ENCODE measurements at regions not wholly inside any gene's neighbourhood (a gene's known extent, or its start where the extent isn't known, plus 50 kb on each side); places are given as distances from the start of the nearest gene placed in this dataset.

DNA sequence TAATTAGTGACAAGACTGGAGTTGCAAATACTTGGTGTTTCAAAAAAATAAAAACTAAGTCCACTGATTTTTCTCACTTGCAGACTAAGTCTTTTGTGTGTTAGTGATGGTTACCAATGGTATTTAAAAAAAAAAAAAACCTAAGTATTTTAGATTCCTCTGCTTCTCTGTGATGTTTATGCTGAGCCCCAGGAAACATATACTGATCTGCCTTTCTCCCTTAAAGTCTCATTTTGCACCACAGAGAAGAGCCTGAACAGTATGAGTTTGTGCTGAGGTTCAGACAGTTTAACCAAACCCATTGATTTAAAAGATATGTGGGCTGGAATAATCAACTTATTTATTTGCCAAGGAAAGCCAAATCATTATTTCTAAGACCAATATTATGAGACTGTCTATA, 1305.0 kb downstream of the PCDH18 start:
- DNase-seq (ENCODE audit: missing footprints): no peak
- ATAC-seq: no peak
- intact Hi-C loops (cut with DNase I): no loop called here

GRCh38 chr4:136219592-136220125, 1312.6 kb downstream of the PCDH18 start:
- DNase-seq (ENCODE audit: missing footprints) (no peak), ATAC-seq (no peak)
- intact Hi-C loops (cut with DNase I): no loop called here

DNA sequence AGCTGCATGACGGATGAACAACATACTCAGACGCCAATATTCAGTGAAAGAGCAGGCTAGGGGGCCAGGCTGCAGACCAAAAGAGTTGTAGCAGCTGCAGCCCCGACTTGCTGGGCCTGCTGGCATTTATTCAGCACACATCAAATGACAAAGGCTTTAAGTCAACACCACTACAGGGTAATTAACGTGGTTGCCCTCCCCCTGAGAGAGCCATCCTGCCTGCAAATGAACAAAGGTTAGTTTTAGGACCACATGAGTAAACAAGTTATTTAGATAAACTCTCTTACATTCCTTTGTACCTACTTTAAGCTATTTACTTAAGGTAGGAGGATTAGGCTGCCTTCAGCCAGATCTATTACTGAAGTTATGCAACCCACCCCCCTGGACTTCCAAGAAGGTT, 1329.1 kb downstream of the PCDH18 start:
- intact Hi-C loops (cut with DNase I): no loop called here
- no peak for ATAC-seq
- DNase-seq (ENCODE audit: missing footprints): no peak

DNA sequence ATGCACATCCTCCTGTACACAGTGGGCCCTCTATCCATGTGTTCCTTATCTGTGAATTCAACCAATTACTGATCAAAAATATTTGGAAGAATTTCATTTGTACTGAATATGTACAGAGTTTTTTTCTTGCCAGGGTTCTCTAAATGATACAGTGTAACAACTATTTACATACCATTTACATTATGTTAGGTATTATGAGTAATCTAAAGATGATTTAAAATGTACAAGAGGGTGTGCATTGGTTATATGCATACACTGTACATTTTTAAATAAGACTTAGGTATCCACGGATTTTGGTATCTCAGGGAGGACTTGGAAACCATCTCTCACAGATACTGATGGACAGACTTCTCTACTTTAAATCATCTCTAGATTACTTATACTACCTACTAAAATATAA, 1333.9 kb downstream of the PCDH18 start:
- DNase-seq (ENCODE audit: missing footprints): no peak
- intact Hi-C loops (cut with DNase I): no loop called here
- ATAC-seq: no peak

DNA sequence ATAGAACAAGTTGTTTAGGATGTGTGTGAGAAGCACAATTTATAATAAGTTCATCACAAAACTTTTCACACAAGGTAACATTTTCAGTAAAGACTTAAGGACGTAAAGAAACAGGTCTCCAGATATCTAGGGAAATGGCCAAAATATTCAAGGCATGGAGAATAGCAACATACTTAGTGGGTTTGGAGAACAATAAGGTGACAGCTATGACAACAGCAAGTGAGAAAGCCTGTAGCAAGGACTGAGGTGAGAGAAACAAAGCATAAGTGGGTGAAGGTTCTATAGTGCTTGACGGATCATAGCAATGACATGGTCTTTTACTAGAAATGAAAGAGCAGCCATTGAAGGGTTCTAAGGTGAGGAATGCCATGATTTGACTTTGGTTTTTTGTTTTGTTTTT, 1337.3 kb downstream of the PCDH18 start:
- ATAC-seq: no peak
- intact Hi-C loops (cut with DNase I): no loop called here
- DNase-seq (ENCODE audit: missing footprints): no peak

GRCh38 chr4:136186650-136187049, 1345.6 kb downstream of the PCDH18 start:
- DNase-seq (ENCODE audit: missing footprints) (no peak), ATAC-seq (no peak)
- intact Hi-C loops (cut with DNase I): no loop called here

- DNase-seq (ENCODE audit: missing footprints) (peak; percentile 28), ATAC-seq (no peak)
- intact Hi-C loops (cut with DNase I): no loop called here
Observed at GRCh38 chr4:136183513-136183912, 1348.8 kb downstream of the PCDH18 start.

- intact Hi-C loops (cut with DNase I): no loop called here
- DNase-seq (ENCODE audit: missing footprints) (no peak), ATAC-seq (no peak)
Observed at GRCh38 chr4:136156947-136157346, 1375.3 kb downstream of the PCDH18 start.

DNA sequence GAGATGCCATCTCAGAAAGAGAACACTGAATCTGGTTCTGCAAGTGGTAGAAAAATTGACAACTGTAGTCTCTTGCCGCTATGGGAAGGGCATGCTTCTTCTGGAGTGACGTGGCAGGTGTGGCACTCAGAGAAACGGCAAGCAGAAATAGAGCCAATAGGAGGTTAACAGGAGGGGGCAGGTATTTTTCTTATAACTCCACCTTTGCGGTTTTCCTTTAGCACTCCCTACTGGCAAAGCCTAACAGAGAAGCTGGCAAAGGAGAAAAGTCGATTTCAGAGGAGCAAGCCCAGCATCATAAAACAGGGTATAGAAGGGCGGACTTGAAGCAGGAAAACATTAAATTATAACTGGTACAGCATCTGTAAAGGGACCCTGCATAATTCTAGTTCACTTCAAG, 1382.2 kb downstream of the PCDH18 start:
- ATAC-seq: no peak
- no peak for DNase-seq (ENCODE audit: missing footprints)
- intact Hi-C loops (cut with DNase I): no loop called here

DNA sequence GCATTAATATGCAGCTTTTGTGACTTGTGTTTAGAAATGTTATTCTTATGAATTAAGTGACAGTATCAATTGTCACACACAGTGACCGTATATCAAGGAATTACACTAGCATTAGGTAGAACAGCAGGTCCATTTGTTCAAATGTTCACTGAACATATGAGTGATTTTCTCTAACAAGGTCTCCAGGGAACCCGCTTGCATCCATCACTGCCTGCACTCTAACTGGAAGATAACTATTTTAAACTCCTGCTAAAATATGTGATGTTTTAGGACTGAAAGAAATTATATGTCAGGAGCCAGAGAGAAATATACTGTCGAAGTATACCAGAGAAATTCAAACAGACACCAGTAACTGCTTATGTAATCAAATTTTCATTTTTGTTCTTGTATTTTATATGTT, 1395.7 kb downstream of the PCDH18 start:
- intact Hi-C loops (cut with DNase I): no loop called here
- ATAC-seq (no peak), DNase-seq (ENCODE audit: missing footprints) (no peak)

- DNase-seq (ENCODE audit: missing footprints): no peak
- intact Hi-C loops (cut with DNase I): no loop called here
- no peak for ATAC-seq
Observed at GRCh38 chr4:136124251-136124745, 1408.0 kb downstream of the PCDH18 start.

DNA sequence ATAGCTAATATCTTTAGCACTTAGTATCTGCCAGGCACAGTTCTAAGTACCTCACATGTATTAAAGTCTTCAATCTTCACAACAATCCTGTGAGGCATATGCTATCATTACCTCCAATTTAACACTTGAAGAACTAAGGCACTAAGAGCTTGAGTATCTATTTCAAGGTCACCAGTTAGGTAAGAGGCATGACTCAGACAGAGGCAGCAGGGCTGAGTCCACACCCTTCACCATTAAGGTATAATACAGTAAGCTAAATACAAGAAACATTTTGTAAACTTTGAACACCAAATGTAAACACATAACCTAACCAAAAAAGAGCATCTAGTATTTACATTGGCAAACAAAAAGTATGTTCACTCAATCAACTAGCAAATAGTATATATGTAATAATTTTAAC, 1410.9 kb downstream of the PCDH18 start:
- intact Hi-C loops (cut with DNase I): no loop called here
- no peak for ATAC-seq
- DNase-seq (ENCODE audit: missing footprints): no peak

GRCh38 chr4:136113921-136114320, 1418.4 kb downstream of the PCDH18 start:
- DNase-seq (ENCODE audit: missing footprints) (no peak), ATAC-seq (no peak)
- intact Hi-C loops (cut with DNase I): no loop called here

GRCh38 chr4:136112116-136112515, 1420.2 kb downstream of the PCDH18 start:
- intact Hi-C loops (cut with DNase I): no loop called here
- no peak for ATAC-seq
- no peak for DNase-seq (ENCODE audit: missing footprints)

DNA sequence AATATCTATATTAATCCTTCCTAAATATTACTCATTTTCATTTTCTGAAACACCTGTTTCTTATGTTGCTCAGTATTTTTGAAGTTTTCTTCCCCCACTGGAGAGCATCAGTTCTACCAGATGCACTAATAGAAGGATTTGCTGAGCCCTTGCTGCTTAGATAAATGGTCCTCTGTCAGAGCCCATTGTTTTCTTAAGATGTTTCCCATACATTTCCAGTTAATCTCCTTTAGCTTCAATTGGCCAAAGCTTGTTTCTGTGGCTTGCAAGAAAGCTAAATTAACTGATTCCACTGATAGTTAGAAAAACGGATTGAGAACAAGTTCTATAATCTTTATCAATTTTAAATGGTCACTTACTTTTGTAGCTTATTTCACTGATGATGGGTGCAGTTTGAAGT, 1425.5 kb downstream of the PCDH18 start:
- intact Hi-C loops (cut with DNase I): no loop called here
- ATAC-seq: no peak
- no peak for DNase-seq (ENCODE audit: missing footprints)

- no peak for DNase-seq (ENCODE audit: missing footprints)
- ATAC-seq: no peak
- intact Hi-C loops (cut with DNase I): no loop called here
Observed at GRCh38 chr4:136103616-136104015, 1428.7 kb downstream of the PCDH18 start.

GRCh38 chr4:136097676-136098075, 1434.6 kb downstream of the PCDH18 start:
- DNase-seq (ENCODE audit: missing footprints): no peak
- no peak for ATAC-seq
- intact Hi-C loops (cut with DNase I): no loop called here

- DNase-seq (ENCODE audit: missing footprints) (no peak), ATAC-seq (no peak)
- intact Hi-C loops (cut with DNase I): no loop called here
Observed at GRCh38 chr4:136088211-136088867, 1444.0 kb downstream of the PCDH18 start.

DNA sequence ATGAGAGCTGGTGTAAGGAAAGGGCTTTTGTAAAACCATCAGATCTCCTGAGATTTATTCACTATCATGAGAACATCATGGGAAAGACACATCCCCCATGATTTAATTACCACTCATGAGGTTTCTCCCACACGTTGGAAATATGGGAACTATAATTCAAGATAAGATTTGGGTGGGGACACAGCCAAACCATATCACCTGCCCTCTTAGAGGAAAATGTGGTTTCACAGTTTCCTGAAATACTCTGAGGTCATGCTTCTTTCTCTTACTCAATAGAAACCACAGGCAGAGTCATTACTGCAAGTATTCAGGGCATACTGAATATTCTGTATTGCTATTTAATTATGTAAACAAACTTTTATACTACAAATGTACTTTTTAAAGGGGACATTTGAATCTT, 1453.3 kb downstream of the PCDH18 start:
- DNase-seq (ENCODE audit: missing footprints): no peak
- ATAC-seq: no peak
- intact Hi-C loops (cut with DNase I): no loop called here

- DNase-seq (ENCODE audit: missing footprints): no peak
- intact Hi-C loops (cut with DNase I): no loop called here
- ATAC-seq: no peak
Observed at GRCh38 chr4:136056748-136057147, 1475.5 kb downstream of the PCDH18 start.

GRCh38 chr4:136055360-136055759, 1476.9 kb downstream of the PCDH18 start:
- DNase-seq (ENCODE audit: missing footprints) (no peak), ATAC-seq (no peak)
- intact Hi-C loops (cut with DNase I): no loop called here

Data from Right ventricle myocardium inferior (tissue), 1 donor.